Activated naive CD4-positive, alpha-beta T cell treated with Interleukin-2 at 50 U/mL for 16 hours (primary cell): ENCODE measurements at regions not wholly inside any gene's neighbourhood (a gene's known extent, or its start where the extent isn't known, plus 50 kb on each side); places are given as distances from the start of the nearest gene placed in this dataset.
"Not testable (repeated sequence)": the region's sequence is repeated elsewhere in the genome, so short reads cannot be mapped to it uniquely, and the experiment has no call there.

ENCODE experiments used
- DNase-seq: peaks from one replicate; pipeline ENCODE4 v3.0.0-alpha.2; 2020

DNA sequence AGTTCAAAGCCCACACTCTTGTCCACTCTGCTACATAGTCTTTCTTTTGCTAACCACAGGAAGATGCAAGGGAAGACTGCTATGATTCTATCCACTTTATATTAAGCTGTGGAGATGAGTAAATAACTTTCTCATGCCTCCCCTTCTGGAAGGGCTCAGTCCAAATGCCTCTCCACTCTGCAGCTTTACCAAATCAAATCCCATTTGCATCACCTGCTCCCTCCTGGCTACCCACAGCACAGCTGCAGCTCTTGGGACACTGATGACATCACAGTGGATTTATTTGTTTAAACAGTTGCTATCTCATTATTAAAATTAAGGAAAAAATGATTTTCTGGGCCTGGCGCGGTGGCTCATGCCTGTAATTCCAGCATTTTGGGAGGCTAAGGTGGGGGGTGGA is 1544.9 kb upstream of the WWC1 start:
- DNase-seq = no peak

DNA sequence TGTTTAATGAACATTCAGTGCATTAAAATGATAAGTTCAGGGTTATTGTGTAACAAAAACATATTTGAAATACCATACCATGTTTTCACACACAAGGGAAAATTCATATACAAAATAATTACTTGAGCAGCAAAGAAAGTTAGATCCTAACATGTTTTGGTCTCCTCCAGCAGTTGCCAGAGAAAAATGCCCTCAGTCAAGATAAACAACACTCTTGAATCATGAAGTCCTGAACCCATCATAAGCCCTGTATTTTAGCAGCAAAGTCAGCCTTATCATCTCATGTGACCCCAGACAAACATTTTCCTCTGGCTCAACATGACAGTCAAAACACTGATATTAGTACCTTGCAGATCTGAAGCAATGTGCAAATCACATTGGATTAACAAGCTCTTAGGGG is 1541.1 kb upstream of the WWC1 start:
- no peak for DNase-seq

DNA sequence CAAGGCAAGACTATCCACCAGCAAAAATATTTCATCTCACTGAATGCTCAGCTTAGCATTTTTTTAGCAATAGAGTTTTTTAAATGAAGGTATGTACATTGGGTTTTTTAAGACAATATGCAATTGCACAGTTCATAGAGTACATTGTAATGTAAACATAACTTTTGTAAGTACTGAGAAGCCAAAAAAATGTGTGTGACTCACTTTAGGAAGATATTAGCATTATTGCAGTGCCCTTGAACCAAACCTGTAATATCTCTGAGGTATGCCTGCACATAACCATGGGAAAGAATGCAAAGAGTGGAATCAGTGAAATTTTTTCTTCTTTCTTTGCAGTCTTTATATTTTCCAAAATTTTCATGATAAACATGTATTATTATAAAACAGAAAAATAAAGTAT is 1533.3 kb upstream of the WWC1 start:
- DNase-seq = no peak

DNA sequence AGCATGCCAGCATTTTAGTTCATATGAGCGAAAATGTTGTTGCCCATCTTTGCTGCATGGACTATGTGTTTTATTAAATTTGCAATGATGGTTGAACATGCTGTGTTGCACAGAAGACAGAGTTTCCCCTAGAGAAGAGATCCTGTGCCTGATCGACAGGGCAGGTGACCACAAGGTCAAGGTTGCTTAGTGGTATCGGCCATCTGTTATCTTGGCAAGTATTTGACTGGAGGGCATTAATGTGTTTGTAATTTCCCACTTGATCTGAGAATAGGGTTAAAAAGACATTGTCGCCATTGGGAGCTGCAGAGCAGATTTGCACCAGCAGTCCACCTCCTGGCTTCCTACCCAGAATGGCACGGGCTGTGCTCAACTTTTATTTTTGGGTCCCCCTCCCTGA is 1523.6 kb upstream of the WWC1 start:
- DNase-seq = no peak

DNA sequence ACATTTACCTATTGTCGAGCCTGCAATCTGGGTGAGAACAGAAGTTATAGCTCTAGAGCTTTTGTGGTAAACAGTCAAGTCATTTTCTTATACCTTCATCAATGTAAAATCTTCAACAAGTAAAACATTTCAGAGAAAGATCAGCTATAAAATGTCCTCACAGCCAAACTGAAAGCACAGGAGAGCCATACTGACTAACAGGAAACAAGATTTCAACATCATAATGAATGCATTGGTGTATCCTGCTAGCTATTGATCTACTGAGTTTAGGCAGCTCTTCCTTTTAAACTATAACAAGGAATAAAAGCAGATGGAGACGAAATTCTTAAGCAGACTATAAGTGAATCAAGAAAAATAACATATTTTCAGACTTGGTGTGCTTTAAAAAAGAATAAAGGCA is 1522.9 kb upstream of the WWC1 start:
- DNase-seq = no peak

DNA sequence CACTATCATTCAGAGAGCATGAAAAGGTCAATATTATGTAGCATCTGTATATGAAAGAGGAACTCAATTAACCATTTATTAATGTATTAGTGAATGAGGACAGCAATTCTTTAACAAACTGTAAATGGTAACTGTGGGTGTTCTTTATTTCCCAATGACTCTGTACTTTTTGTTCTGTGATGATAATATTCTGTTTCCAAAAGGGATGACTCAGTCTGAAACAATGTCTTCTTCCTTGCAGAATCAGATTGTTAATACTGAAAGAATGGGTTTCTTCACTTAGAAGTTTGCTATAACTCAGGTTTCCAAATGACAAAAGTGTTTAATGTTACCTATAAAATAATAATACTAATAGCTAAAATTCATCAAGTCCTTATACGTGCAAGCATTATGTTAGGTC is 1518.7 kb upstream of the WWC1 start:
- DNase-seq = no peak

DNA sequence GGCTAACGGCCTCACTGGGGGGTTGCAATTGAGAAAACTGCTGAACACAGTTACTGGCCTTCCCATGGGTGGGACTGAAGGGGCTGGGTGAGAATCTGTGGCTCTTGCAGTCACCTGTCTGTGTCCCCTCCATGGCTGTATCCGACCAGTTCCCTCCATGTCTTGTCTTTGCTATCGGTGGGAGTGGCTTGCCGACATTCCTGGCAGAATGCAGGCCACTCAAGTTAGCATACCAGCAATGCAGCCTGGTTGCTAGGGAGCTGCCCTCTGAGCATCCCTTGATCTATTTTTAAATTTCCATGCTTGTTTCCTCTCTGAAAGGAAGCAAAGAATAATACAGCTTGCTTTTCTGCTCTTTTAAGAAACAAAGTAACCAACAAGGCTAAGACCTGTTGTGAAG is 1509.7 kb upstream of the WWC1 start:
- no peak for DNase-seq

DNA sequence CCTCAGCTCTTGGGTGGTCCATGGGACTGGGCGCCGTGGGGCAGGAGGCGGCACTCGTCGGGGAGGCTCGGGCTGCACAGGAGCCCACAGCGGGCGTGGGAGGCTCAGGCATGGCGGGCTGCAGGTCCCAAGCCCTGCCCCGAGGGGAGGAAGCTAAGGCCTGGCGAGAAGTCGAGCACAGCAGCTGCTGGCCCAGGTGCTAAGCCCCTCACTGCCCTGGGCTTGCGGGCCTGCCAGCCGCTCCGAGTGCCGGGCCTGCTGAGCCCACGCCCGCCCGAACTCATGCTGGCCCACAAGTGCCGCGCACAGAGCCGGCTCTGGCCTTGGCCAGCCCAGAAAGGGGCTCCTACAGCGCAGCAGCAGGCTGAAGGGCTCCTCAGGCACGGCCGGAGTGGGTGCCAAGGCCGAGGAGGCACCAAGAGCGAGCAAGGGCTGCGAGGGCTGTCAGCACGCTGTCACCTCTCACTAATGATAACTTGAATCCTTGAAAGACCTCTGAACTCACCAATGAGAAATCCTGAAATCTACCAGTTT is 1506.8 kb upstream of the WWC1 start:
- no peak for DNase-seq

DNA sequence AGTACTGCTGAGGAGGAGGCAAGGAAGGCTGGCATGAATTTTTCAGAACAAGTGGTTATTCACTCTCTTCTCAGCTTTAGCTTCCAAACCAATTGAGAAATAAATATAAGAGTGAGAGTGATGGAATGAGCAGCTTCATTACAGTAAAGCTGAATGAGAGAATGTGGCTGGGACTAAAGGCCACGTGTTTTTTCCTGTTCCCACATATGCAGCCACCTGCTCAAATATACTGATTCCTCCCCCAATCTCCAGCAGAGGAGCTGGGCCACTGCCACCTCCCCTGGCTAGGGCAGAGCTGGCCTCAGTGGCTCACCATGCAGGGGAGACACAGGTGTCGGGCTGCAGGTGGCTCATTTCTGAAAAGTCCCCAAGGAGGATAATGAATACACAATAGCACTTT is 1505.3 kb upstream of the WWC1 start:
- DNase-seq = no peak

DNA sequence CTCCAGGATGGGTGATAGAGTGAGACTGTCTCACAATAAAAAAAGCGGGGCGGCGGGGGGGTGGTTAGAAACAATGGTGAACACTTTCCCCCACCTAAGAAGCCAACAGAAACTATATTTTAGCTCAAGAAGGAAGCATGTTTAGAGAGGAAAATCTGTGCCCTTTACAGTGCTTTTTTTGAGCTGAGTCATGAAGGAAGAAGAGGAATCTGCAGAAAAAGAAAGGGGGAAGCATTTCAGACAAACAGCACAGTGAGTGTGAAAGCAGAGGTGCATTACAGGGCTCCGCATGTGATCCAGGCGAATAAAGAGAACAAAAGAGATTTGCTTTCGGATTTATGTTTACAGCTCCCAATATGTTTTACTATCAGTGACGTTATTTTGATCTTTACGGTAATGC is 1504.6 kb upstream of the WWC1 start:
- no peak for DNase-seq

DNA sequence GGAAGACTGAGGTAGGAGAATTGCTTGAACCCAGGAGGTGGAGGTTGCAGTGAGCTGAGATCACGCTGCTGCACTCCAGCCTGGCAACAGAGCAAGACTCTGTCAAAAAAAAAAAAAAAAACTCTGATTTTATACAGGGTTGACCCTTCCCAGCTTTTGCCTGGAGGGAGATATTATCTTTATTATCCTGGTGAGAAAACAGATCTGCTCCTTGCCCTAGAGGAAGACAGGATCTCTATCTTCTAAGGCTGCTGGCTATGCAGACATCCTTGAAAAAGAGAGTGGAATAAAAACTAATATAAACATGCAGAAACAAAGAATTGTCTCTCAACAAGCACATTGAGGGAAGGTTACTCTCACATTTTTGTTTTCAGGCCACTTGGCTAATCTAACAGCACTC is 1503.4 kb upstream of the WWC1 start:
- no peak for DNase-seq

DNA sequence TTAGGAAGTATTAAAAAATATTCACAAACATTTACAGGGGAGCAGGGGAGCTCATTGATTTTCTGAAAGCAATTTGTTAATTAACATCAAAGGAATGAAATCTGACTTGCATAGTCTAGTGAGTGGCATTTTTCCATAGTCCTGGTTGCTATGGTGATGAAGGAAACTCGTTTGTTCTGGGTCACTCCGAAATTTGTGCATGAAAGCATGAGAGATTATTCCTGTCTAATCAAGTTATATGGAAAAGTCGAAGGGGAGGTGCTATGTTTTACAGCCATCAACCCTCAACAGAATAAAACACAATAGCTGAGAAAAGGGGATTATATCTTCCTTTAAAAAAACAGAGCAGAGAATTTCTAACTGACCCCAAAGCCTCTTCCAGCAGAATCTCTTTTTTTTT is 1495.7 kb upstream of the WWC1 start:
- no peak for DNase-seq

DNA sequence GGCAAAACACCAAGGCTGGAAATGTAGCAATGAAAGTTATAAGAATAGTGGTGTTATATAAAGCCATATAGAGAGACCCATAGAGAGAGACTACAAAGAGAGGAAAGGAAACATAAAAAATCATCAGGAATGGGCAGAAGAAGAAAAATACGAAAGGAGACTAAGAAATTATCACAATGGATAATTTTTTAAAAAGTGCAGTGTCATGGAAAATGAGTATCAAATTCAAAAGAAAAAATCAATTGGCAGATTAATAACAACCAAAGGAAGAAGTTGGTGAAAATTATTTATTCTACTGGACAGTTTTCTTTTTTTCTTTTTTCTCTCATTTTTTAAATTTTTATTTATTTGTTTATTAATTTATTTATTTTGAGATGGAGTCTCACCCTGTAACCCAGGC is 1488.4 kb upstream of the WWC1 start:
- DNase-seq = no peak

DNA sequence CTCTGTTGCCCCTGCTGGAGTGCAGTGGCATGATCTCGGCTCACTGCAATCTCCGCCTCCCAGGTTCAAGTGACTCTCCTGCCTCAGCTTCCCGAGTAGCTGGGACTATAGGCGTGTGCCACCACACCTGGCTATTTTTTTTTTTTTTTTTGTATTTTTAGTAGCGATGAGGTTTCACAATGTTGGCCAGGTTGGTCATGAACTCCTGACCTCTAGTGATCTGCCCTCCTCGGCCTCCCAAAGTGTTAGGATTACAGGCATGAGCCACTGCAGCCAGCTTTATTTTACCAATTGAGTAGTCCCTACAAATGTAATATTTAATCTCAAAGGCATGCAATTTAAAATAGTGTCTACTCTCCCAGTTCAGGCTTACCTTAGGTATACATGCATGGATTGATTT is 1487.2 kb upstream of the WWC1 start:
- not testable (repeated sequence) for DNase-seq

DNA sequence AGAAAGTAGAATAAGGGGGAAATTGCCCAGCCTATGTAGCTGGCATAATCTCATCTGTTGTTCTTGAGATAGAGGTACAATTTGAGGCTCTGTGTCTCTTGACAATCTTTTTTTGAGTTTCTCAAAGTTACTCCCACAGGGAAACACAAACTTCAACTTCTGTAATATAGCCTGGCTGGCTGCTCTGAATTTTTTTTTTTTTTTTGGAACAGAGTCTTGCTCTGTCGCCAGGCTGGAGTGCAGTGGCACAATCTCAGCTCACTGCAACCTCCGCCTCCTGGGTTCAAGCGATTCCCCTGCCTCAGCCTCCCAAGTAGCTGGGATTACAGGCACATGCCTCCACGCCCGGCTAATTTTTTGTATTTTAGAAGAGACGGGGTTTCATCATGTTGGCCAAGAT is 1486.8 kb upstream of the WWC1 start:
- not testable (repeated sequence) for DNase-seq

DNA sequence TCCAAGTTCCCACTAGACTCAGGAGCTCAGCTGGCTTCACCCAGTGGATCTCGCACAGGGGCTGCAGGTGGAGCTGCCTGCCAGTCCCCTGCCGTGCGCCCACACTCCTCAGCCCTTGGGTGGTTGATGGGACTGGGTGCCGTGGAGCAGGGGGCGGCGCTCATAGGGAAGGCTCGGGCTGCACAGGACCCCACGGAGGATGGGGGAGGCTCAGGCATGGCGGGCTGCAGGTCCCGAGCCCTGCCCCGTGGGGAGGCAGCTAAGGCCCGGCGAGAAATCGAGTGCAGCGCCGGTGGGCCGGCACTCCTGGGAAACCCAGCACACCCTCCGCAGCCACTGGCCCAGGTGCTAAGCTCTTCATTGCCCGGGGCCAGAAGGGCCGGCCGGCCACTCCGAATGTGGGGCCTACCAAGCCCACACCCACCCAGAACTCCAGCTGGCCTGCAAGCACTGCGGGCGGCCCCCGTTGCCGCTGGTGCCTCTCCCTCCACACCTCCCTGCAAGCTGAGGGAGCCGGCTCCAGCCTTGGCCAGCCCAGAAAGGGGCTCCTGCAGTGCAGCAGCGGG is 1481.3 kb upstream of the WWC1 start:
- not testable (repeated sequence) for DNase-seq

DNA sequence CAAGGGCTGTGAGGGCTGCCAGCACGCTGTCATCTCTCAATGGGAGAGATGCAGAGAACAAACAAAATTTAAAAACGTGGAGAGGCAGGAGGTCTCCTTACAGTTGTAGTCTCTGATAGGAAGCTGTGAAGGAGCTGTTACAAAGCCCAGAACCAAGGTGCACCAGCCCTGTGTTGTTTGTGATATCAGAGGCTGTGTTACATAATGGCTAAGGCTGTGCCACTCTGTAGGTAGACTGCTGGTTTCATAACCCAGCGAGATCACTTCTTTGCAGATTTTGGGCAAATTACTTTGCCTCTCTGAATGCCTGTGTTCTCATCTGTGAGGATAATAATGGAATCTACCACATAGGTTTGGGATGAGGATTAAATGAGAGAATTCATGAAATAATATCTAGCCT is 1480.7 kb upstream of the WWC1 start:
- no peak for DNase-seq

DNA sequence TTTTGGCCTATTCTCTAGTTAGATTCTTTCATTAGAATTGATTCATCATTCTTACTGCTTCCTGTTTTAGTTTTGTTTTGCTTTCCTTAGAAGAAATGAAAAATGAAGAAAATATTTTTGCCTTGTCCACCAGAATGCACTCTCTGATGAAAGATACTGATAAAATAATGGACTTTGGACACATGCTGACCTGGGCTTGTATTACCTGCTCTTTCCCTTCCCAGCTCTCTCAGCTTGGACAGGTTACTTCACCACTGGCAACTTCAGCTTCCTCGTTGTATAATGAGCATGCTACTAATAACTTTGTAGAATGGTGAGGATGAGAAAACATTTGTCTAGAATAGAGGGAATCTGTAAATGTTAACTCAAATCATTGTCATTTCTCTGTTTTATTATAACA is 1468.1 kb upstream of the WWC1 start:
- DNase-seq = no peak

DNA sequence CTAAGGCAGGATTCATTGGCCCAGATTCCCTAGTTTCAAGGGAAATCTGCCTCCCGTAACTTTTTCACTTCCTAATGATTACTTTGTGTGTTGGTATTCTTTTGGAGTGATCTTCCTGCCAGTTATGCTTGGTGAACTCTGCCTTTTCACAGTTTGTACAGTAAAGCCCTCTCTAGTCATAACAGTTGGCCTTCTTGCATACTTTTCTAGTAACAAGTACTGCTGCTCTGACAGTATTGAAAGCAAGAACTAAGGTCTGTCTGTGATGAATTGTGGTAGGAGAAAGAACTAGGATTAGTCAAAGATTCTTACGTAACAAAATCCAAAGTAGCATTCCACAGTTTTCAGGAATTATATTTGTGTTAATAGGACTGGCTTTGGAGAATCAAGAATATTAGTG is 1457.2 kb upstream of the WWC1 start:
- no peak for DNase-seq

DNA sequence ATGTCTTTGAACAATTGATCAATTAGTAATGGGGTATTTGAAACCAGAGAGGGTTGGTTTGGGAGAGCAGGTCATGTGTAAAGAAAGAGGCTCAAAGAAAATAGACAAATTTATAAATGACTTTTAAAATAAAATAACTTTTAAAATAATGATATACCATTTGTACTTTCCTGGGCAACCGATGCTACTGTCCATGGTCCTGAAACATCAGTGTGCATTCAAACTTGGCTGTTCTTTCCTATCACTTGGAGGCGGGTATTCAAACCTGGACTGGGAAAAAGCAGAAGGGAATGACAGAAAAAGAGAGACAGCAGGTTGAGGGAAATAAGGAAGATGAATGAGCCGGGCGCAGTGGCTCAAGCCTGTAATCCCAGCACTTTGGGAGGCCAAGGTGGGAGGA is 1446.4 kb upstream of the WWC1 start:
- no peak for DNase-seq

DNA sequence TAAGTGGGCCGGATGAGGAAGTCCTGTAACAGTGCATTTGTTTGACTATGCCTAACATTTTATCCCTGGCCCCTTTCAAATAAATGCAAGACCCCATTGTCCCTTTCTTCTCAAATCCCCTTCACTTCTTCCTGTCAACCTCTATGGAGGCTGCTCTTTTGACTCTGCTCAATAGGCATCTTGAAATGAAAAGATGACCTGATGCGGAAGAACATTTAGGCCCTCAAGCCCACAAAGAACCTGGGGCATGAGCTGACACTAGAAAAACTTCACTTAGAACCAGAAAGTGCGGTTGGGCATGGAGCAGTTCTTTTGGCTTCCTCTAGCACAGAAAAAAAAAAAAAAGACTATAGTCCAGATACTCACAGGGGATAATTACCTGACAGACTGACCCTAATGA is 1434.7 kb upstream of the WWC1 start:
- no peak for DNase-seq

DNA sequence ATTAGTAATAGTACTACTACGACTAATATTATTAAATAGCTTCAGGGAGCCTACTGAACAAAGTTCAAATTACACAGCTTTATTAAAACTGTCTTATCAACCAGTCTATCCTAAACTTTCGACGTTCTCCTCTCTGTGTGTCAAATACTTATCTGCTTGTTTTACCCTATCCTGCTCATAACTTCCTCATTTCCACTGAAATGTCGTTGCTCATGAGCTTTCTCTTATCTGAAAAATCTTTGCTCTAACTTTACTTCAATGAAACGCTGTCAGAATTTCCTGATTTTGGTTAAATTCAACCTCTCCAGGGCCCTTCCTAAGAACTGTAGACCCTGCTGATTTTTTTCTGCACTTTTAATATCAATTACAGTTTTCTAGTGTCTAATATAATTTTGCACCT is 1431.0 kb upstream of the WWC1 start:
- DNase-seq = no peak

DNA sequence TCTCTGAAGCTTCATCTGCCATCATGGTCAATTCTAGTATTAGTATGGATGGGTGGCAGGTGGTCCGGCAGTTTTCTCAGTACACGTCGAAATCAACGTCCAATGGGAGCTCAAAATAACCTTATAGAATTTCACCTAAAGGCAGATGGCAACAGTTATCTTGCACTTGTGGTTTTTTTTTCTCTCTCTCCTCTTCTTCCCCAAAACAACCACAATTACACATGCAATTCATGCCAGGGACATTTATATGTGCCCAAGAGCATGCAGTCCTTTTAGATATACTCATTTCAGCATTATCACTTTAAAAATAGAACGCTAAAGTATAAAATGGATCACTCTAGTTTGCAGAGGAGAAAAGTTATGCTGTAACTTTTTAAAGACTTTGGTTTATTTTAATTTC is 1428.9 kb upstream of the WWC1 start:
- no peak for DNase-seq

DNA sequence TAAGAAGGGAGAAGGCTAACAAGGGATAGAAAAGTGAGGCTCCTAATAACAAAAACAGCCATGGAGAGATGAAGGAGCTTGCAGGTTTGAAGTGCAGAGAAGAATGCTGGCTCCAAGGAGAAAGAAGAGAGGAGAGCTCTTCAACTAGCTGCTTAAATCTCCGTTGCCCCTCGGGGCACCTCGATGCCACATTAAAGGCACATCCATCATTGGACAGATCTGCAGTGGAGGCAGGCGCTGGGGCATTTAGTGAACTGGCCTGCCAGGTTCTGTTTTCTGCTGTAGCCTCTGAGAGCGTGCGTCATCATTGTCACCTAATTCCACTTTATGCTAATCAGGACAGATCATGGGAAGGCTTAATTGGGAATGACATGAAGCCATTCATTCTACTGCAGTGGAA is 1426.2 kb upstream of the WWC1 start:
- DNase-seq = no peak

DNA sequence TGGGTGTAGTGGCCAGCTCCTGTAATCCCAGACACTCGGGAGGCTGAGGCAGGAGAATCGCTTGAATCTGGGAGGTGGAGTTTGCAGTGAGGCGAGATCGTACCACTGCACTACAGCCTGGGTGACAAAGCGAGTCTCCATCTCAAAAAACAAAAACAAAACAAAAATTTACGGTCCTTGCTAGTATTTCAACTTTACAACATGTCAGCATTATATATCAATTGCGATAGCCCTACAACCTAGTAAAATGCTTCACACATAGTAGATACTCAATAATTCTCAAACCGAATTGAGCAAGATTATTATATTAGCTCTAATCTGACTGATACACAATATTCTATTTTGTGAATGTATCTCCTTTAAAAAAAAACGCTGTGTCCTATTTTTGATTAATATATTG is 1411.0 kb upstream of the WWC1 start:
- no peak for DNase-seq

DNA sequence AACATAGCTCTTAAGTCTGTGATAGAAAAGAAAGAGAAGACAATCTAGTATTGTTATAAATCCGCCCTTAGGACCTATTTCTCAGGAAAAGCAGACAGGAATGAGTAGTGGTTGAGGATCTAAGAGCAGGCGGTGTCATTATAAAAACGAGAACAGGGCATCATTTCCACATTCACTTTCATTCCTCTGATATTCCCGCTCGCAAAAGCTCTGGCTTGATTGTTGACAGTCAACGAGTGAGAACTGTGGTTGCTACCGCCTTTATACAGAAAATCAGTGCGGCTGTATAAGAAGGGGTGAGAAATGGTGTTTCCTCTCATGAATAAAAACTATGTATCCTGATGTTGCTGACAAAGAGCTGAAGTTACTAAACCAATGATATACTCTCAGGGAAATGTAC is 1409.6 kb upstream of the WWC1 start:
- no peak for DNase-seq
